Common myeloid progenitor, CD34-positive (primary cell): ENCODE measurements at regions not wholly inside any gene's neighbourhood (a gene's known extent, or its start where the extent isn't known, plus 50 kb on each side); places are given as distances from the start of the nearest gene placed in this dataset.

Experiments
- CTCF ChIA-PET: fragments of 350-600 bp; sonication (Branson Sonifier 250); formaldehyde crosslinking; loops from one replicate; lab custom pipeline; 2021; ENCODE audit warnings: antibody characterized with exemption; lab: Charles Lee
- POLR2A ChIA-PET: fragments of 350-600 bp; sonication (Branson Sonifier 250); formaldehyde crosslinking; loops from one replicate; lab custom pipeline; 2021; ENCODE audit warnings: antibody characterized with exemption; lab: Charles Lee
- DNase-seq, 3 donors: peaks; one replicate each; pipeline versions ENCODE4 v3.0.0 to v3.0.0-alpha.2; 2013
- H3K27ac ChIP-seq, 2 experiments: 1 replicate in 1 of 2; 2 replicates in 1 of 2; pipeline ENCODE4 v1.7.0; 2013; ENCODE audit warnings: inconsistent platforms in 2 of 2, low read length in 2 of 2, mild to moderate bottlenecking in 2 of 2, low read depth in 1 of 2, moderate library complexity in 1 of 2; ENCODE audit not compliant: severe bottlenecking in 2 of 2, insufficient read depth in 1 of 2, poor library complexity in 1 of 2
- H3K27me3 ChIP-seq, 5 experiments: replicated peaks in 2 of 5; 1 replicate in 3 of 5; 2 replicates in 2 of 5; pipeline versions ENCODE4 v1.6.1 to v1.7.0; 2013; ENCODE audit warnings: low read length in 4 of 5, mild to moderate bottlenecking in 2 of 5, moderate library complexity in 2 of 5, inconsistent platforms in 1 of 5; ENCODE audit not compliant: insufficient read depth in 5 of 5, control insufficient read depth in 4 of 5
- H3K36me3 ChIP-seq, 4 experiments: 1 replicate in 2 of 4; 2 replicates in 2 of 4; pipeline versions ENCODE4 v1.6.1 to v1.7.0; 2013; ENCODE audit warnings: low read length in 3 of 4, control low read depth in 1 of 4, mild to moderate bottlenecking in 1 of 4; ENCODE audit not compliant: control insufficient read depth in 4 of 4, insufficient read depth in 4 of 4
- H3K4me1 ChIP-seq, 4 experiments: 1 replicate in 3 of 4; 2 replicates in 1 of 4; pipeline versions ENCODE4 v1.6.1 to v1.7.1; 2013; ENCODE audit warnings: low read length in 3 of 4, mild to moderate bottlenecking in 3 of 4, control low read depth in 1 of 4, inconsistent platforms in 1 of 4, moderate library complexity in 1 of 4; ENCODE audit not compliant: control insufficient read depth in 4 of 4, insufficient read depth in 4 of 4; ENCODE audit errors: control extremely low read depth in 1 of 4
- H3K4me3 ChIP-seq, 7 experiments: 1 replicate in 4 of 7; 2 replicates in 3 of 7; pipeline versions ENCODE4 v1.5.1 to v1.7.0; 2013; ENCODE audit warnings: mild to moderate bottlenecking in 7 of 7, low read length in 6 of 7, moderate library complexity in 6 of 7, inconsistent platforms in 2 of 7, low read depth in 2 of 7, control low read depth in 1 of 7; ENCODE audit not compliant: insufficient read depth in 4 of 7, control insufficient read depth in 1 of 7; ENCODE audit errors: extremely low read depth in 1 of 7
- H3K9me3 ChIP-seq, 5 experiments: 1 replicate in 4 of 5; 2 replicates in 1 of 5; pipeline versions ENCODE4 v1.6.1 to v1.7.1; 2013; ENCODE audit warnings: low read length in 4 of 5, mild to moderate bottlenecking in 2 of 5, inconsistent platforms in 1 of 5, low read depth in 1 of 5, moderate library complexity in 1 of 5; ENCODE audit not compliant: control insufficient read depth in 4 of 5, insufficient read depth in 2 of 5; ENCODE audit errors: control extremely low read depth in 1 of 5
- WGBS: methylation state at CpG from one replicate; pipeline ENCODE4 v1.1.5; 2013; ENCODE audit not compliant: insufficient coverage; 5-methylcytosine and 5-hydroxymethylcytosine counted together

DNA sequence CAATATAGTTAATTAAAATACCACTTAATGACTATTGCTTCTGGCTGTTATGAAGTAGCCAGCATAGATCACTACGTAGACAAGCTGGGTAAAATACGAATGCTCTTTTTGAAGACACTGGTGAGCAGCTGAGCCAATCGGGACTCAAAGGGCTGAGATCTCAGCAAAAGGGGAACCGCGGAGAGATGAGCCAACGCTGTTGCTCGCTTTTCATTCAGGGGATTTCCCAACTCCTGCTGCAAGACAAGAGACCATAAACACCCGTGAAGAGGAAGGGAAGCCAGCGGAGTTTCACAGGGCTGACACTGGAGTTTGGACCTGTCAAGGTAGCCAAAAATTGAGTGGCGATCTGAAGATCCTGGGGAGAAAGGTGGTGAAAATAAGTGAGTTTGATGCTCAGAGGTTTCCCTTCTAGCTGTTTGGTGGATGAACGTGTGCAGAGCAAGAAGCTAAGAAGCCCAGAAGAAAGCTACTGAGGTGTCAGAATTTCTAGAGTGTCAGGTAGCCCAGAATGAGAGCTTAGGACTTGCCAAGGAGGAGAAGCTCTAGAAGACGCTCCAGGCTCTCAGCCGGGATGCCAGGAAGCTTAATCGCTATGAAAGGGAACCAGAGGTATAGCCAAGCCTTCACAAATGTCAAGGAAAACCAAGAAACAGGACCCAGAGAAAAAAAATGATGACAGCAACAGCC is 79.6 kb upstream of the RNU6ATAC start:
- ChIA-PET CTCF (interaction anchor here (0.6 to 1.9 kb wide), 8 partner anchors 12 to 70 kb away, joined by 3 to 5 read pairs (median 3); no protein-coding TSS in a partner anchor), POLR2A (interaction anchor here (0.6 kb wide), 1 partner anchor 25 kb away, joined by 3 read pairs; no protein-coding TSS in a partner anchor)
- Histone ChIP-seq H3K36me3 (no peaks in the 10 kb centered on the region), H3K4me1 (peaks cover 0 to 15% (median 14%) of the 10 kb centered on the region in 4 experiments), H3K27me3 (peaks cover 0 to 9% (median 2%) of the 10 kb centered on the region in 5 experiments), H3K4me3 (peak overlapping the region in 2 of 7 experiments; percentile 8 to 43), H3K27ac (no peak overlapping the region), H3K9me3 (peaks cover 0 to 10% (median 7%) of the 10 kb centered on the region in 5 experiments)
- peak; percentile 83 to 95 (median 95) for DNase-seq
- WGBS, result 9% methylated on average over 14 of the region's 14 CpGs

GRCh38 chr9:134245179-134245578 is 80.8 kb upstream of the RNU6ATAC start:
- WGBS, result 88% methylated on average over 11 of the region's 11 CpGs
- no peak overlapping the region for H3K27ac ChIP-seq
- H3K9me3 ChIP-seq, result peaks cover 0 to 13% (median 11%) of the 10 kb centered on the region in 5 experiments
- ChIA-PET CTCF (interaction anchor here (1.1 to 1.9 kb wide), 4 partner anchors 11 to 74 kb away, joined by 3 to 5 read pairs (median 4); no protein-coding TSS in a partner anchor), POLR2A (interaction anchor here (0.6 kb wide), 1 partner anchor 126 kb away, joined by 5 read pairs; no protein-coding TSS in a partner anchor)
- H3K4me3 ChIP-seq, result no peak overlapping the region
- DNase-seq, result no peak
- H3K27me3 ChIP-seq, result peaks cover 0 to 6% (median 2%) of the 10 kb centered on the region in 5 experiments
- no peaks in the 10 kb centered on the region for H3K36me3 ChIP-seq
- H3K4me1 ChIP-seq, result peaks cover 0 to 14% (median 12%) of the 10 kb centered on the region in 4 experiments

GRCh38 chr9:134247918-134248631 is 78.2 kb upstream of the RXRA start:
- H3K9me3 ChIP-seq, result peaks cover 0 to 13% (median 11%) of the 10 kb centered on the region in 5 experiments
- peaks cover 0 to 6% (median 0%) of the 10 kb centered on the region in 5 experiments for H3K27me3 ChIP-seq
- no peaks in the 10 kb centered on the region for H3K36me3 ChIP-seq
- H3K4me1 ChIP-seq, result peaks cover 0 to 8% (median 7%) of the 10 kb centered on the region in 4 experiments
- 97% methylated on average over 3 of the region's 5 CpGs for WGBS
- H3K27ac ChIP-seq, result no peak overlapping the region
- ChIA-PET POLR2A (no interaction called here), CTCF (interaction anchor here (0.7 to 1.6 kb wide), 3 partner anchors 16 to 30 kb away, joined by 3 to 4 read pairs (median 3); no protein-coding TSS in a partner anchor)
- no peak overlapping the region for H3K4me3 ChIP-seq
- no peak for DNase-seq

DNA sequence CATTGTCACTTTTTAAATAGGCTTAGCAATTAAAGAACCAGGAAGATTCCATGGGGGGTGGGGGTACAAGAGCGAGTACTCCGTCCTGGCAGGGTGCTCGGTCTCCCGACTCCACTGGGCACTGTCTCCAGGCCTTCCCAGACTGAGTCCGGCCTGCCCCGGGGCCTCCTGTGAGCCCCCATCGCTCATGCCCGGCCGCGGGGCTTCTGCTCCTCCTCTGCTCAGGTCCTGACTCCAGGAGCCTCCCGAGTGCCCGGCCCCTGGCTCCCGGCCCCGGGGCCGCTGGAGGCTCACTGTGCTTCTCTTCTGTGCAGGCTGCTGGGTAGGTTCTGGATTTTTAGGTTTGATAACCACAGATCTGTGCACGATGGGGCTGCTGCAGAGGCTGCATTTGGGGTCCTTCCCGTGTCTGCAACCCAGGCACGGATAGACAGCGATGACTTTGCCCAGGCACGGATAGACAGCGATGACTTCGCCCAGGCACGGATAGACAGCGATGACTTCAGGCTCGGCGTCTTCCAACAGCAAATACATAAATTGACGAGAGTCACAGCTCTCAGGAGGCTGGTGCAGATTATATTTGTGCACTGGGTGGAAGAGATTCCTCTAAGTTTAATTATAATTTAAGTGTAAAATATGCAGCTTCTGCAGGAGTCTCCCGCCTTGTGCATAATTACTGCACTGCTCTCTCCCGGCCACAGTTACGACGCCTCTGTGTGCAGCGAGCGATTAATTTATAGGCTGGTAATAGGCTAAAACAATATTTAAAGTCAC is 74.8 kb upstream of the RXRA start:
- ChIA-PET CTCF (no interaction called here), POLR2A (no interaction called here)
- H3K9me3 ChIP-seq, result peaks cover 0 to 13% (median 11%) of the 10 kb centered on the region in 5 experiments
- no peaks in the 10 kb centered on the region for H3K4me1 ChIP-seq
- H3K36me3 ChIP-seq, result no peaks in the 10 kb centered on the region
- 95% methylated on average over 25 of the region's 33 CpGs for WGBS
- H3K27ac ChIP-seq, result no peak overlapping the region
- peaks cover 0 to 2% (median 0%) of the 10 kb centered on the region in 5 experiments for H3K27me3 ChIP-seq
- H3K4me3 ChIP-seq, result no peak overlapping the region
- DNase-seq, result no peak

- peaks cover 0 to 2% (median 0%) of the 10 kb centered on the region in 5 experiments for H3K27me3 ChIP-seq
- POLR2A ChIA-PET, result no interaction called here
These were observed 74.0 kb upstream of the RXRA start for GRCh38 chr9:134252084-134252830.

GRCh38 chr9:134253606-134254205 is 72.5 kb upstream of the RXRA start:
- peaks cover 0 to 2% (median 0%) of the 10 kb centered on the region in 5 experiments for H3K27me3 ChIP-seq
- no peak overlapping the region for H3K4me3 ChIP-seq
- no peak overlapping the region for H3K27ac ChIP-seq
- H3K9me3 ChIP-seq, result peaks cover 0 to 6% (median 4%) of the 10 kb centered on the region in 5 experiments
- CTCF ChIA-PET, result no interaction called here
- POLR2A ChIA-PET, result no interaction called here
- WGBS, result 84% methylated on average over 4 of the region's 4 CpGs
- H3K4me1 ChIP-seq, result no peaks in the 10 kb centered on the region
- no peak for DNase-seq
- H3K36me3 ChIP-seq, result no peaks in the 10 kb centered on the region

More at GRCh38 chr9:134252084-134252830, 74.0 kb upstream of the RXRA start:
- Histone ChIP-seq H3K27ac (no peak overlapping the region), H3K4me1 (no peaks in the 10 kb centered on the region), H3K9me3 (peaks cover 0 to 13% (median 11%) of the 10 kb centered on the region in 5 experiments), H3K36me3 (no peaks in the 10 kb centered on the region), H3K4me3 (no peak overlapping the region)
- DNase-seq, result no peak
- CTCF ChIA-PET, result no interaction called here
- WGBS, result 97% methylated on average over 23 of the region's 23 CpGs
